ENCODE measurements at regions not wholly inside any gene's neighbourhood (a gene's known extent, or its start where the extent isn't known, plus 50 kb on each side); places are given as distances from the start of the nearest gene placed in this dataset.

- TF ChIP-seq CTCF (IDR thresholded peaks at IDR 0.05) (no peak), EZH2phosphoT487 (IDR thresholded peaks at IDR 0.05) (no peak), EZH2 (IDR thresholded peaks at IDR 0.05) (no peak)
Observed at GRCh38 chr21:26686705-26687104, 113.6 kb upstream of the CYYR1 start.
